ENCODE measurements at regions not wholly inside any gene's neighbourhood (a gene's known extent, or its start where the extent isn't known, plus 50 kb on each side); places are given as distances from the start of the nearest gene placed in this dataset.
A peak's percentile ranks its signal among the peaks of the same experiment; 100 is the strongest.

GRCh38 chr12:85642808-85643207 is 193.4 kb downstream of the RASSF9 start (continued):
- TF ChIP-seq, protein P1, sequence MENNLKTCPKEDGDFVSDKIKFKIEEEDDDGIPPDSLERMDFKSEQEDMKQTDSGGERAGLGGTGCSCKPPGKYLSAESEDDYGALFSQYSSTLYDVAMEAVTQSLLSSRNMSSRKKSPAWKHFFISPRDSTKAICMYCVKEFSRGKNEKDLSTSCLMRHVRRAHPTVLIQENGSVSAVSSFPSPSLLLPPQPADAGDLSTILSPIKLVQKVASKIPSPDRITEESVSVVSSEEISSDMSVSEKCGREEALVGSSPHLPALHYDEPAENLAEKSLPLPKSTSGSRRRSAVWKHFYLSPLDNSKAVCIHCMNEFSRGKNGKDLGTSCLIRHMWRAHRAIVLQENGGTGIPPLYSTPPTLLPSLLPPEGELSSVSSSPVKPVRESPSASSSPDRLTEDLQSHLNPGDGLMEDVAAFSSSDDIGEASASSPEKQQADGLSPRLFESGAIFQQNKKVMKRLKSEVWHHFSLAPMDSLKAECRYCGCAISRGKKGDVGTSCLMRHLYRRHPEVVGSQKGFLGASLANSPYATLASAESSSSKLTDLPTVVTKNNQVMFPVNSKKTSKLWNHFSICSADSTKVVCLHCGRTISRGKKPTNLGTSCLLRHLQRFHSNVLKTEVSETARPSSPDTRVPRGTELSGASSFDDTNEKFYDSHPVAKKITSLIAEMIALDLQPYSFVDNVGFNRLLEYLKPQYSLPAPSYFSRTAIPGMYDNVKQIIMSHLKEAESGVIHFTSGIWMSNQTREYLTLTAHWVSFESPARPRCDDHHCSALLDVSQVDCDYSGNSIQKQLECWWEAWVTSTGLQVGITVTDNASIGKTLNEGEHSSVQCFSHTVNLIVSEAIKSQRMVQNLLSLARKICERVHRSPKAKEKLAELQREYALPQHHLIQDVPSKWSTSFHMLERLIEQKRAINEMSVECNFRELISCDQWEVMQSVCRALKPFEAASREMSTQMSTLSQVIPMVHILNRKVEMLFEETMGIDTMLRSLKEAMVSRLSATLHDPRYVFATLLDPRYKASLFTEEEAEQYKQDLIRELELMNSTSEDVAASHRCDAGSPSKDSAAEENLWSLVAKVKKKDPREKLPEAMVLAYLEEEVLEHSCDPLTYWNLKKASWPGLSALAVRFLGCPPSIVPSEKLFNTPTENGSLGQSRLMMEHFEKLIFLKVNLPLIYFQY (CRISPR knock-in tag; IDR thresholded peaks at IDR 0.05; ENCODE audit: borderline replicate concordance) = no peak
- TF ChIP-seq HHEX (CRISPR knock-in tag; IDR thresholded peaks at IDR 0.05) (no peak), FUBP1 (CRISPR knock-in tag; IDR thresholded peaks at IDR 0.05; ENCODE audit: borderline replicate concordance) (no peak), ZNF879 (CRISPR knock-in tag; IDR thresholded peaks at IDR 0.05) (0 out of 2 replicates have a peak, but pooled peaks have one; percentile 40), JUND (CRISPR knock-in tag; IDR thresholded peaks at IDR 0.05) (no peak), SALL1 (CRISPR knock-in tag; IDR thresholded peaks at IDR 0.05) (peak; percentile 50; the same call in 1 of the 2 replicates), ZNF414 (CRISPR knock-in tag; IDR thresholded peaks at IDR 0.05) (no peak), LCORL (IDR thresholded peaks at IDR 0.05) (no peak), LCORL (CRISPR knock-in tag; IDR thresholded peaks at IDR 0.05) (no peak), PAXIP1 (CRISPR knock-in tag; conservative IDR thresholded peaks at IDR 0.05) (peak; percentile 63), ZFX (CRISPR knock-in tag; IDR thresholded peaks at IDR 0.05; ENCODE audit: low read depth) (no peak), EP300 (IDR thresholded peaks at IDR 0.05; ENCODE audit: low read depth in 2 of 2, low read length in 2 of 2) (peak; percentile 30 to 36; a peak in 2 of 4 replicates), EP300 (CRISPR knock-in tag; IDR thresholded peaks at IDR 0.05; ENCODE audit: borderline replicate concordance) (no peak), CC2D1A (CRISPR knock-in tag; IDR thresholded peaks at IDR 0.05) (no peak), ZNF788 (CRISPR knock-in tag; IDR thresholded peaks at IDR 0.05; ENCODE audit: borderline replicate concordance) (no peak), ZNF660 (CRISPR knock-in tag; IDR thresholded peaks at IDR 0.05; ENCODE audit: borderline replicate concordance, low read depth) (no peak), ZNF121 (CRISPR knock-in tag; IDR thresholded peaks at IDR 0.05) (no peak)
- TF ChIP-seq, protein P2, sequence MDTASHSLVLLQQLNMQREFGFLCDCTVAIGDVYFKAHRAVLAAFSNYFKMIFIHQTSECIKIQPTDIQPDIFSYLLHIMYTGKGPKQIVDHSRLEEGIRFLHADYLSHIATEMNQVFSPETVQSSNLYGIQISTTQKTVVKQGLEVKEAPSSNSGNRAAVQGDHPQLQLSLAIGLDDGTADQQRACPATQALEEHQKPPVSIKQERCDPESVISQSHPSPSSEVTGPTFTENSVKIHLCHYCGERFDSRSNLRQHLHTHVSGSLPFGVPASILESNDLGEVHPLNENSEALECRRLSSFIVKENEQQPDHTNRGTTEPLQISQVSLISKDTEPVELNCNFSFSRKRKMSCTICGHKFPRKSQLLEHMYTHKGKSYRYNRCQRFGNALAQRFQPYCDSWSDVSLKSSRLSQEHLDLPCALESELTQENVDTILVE (CRISPR knock-in tag; IDR thresholded peaks at IDR 0.05) = no peak
- TF ChIP-seq, protein P3, sequence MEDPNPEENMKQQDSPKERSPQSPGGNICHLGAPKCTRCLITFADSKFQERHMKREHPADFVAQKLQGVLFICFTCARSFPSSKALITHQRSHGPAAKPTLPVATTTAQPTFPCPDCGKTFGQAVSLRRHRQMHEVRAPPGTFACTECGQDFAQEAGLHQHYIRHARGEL (CRISPR knock-in tag; IDR thresholded peaks at IDR 0.05) = no peak

Measured in HepG2 (cell line).